Stomach (tissue), 8 donors: ENCODE measurements at regions not wholly inside any gene's neighbourhood (a gene's known extent, or its start where the extent isn't known, plus 50 kb on each side); places are given as distances from the start of the nearest gene placed in this dataset.
A peak's percentile ranks its signal among the peaks of the same experiment; 100 is the strongest.

ENCODE experiments used
- DNase-seq, 2 donors: peaks; one replicate each; pipeline versions ENCODE4 v3.0.0 to v3.0.0-alpha.2; 2013 to 2019
- H3K27ac ChIP-seq, 5 donors: fragments of 200-600 bp in 4 of 5; sonication (generic) in 4 of 5; one replicate each; pipeline ENCODE4 v1.5.1; 2013 to 2019; ENCODE audit warnings: mild to moderate bottlenecking in 1 of 5, moderate library complexity in 1 of 5
- H3K27me3 ChIP-seq, 3 donors: fragments of 200-600 bp; sonication (generic); one replicate each; pipeline ENCODE4 v1.5.1; 2017 to 2019; ENCODE audit warnings: mixed run types in 1 of 3
- H3K36me3 ChIP-seq, 4 donors: fragments of 200-600 bp; sonication (generic); 1 replicate in 3 of 4; 2 replicates in 1 of 4; pipeline ENCODE4 v1.5.1; 2016 to 2019
- H3K4me1 ChIP-seq, 4 donors: fragments of 200-600 bp; sonication (generic); one replicate each; pipeline ENCODE4 v1.5.1; 2016 to 2019
- H3K4me3 ChIP-seq, 4 donors: fragments of 200-600 bp; sonication (generic) in 3 of 4; one replicate each; pipeline ENCODE4 v1.5.1; 2016 to 2019; ENCODE audit warnings: mild to moderate bottlenecking in 1 of 4
- H3K9me3 ChIP-seq, 4 donors: fragments of 200-600 bp; sonication (generic); one replicate each; pipeline ENCODE4 v1.5.1; 2016 to 2019
- CTCF ChIP-seq, 7 experiments: fragments of 450-650 bp in 4 of 7; fragments of 200-600 bp in 3 of 7; sonication (generic) in 3 of 7; IDR thresholded peaks; one replicate each; pipeline ENCODE4 v1.5.1; 2016 to 2019; ENCODE audit warnings: antibody characterized with exemption in 7 of 7, control low read depth in 2 of 7, mild to moderate bottlenecking in 1 of 7
- EP300 ChIP-seq: sonication (generic); formaldehyde crosslinking; IDR thresholded peaks from one replicate; pipeline ENCODE4 v1.6.1; 2017; ENCODE audit warnings: antibody characterized with exemption
- POLR2A ChIP-seq, 4 donors: fragments of 450-650 bp; IDR thresholded peaks; one replicate each; pipeline ENCODE4 v1.6.1; 2016; ENCODE audit warnings: antibody characterized with exemption in 4 of 4, control low read depth in 2 of 4, mild to moderate bottlenecking in 1 of 4, moderate library complexity in 1 of 4
- POLR2AphosphoS5 ChIP-seq, 3 donors: sonication (generic); formaldehyde crosslinking; IDR thresholded peaks; one replicate each; pipeline ENCODE4 v1.6.1; 2016; ENCODE audit warnings: antibody characterized with exemption in 3 of 3
- WGBS, 5 donors: extraction: QIAGEN DNeasy Blood & Tissue Kit in 3 of 5; methylation state at CpG; one replicate each; pipeline versions ENCODE4 v1.1.5 to v1.1.7; 2013 to 2018; 5-methylcytosine and 5-hydroxymethylcytosine counted together
- intact Hi-C: fragments of 100-400 bp; cut with DNase I; formaldehyde crosslinking; loops from one replicate; pipeline ENCODE4 v1.15.1; 2023; ENCODE audit warnings: low total_unique reads
- donor health status: healthy with polysubstance abuse.
- donor health status: Bipolar disorder and iron deficiency.
- donor health status: healthy.

- intact Hi-C loops, result no loop called here
- H3K9me3 ChIP-seq, result no peaks in the 10 kb centered on the region
- no peak overlapping the region for H3K27ac ChIP-seq
- 64 to 87% (median 77%) methylated on average over 5 of the region's 5 CpGs for WGBS, 5 donors
- no peak for DNase-seq
- no peak for TF ChIP-seq CTCF (IDR thresholded peaks at IDR 0.05)
- TF ChIP-seq POLR2A (IDR thresholded peaks at IDR 0.05), result no peak
- TF ChIP-seq EP300, result no peak
- TF ChIP-seq POLR2AphosphoS5 (IDR thresholded peaks at IDR 0.05), result no peak
- no peaks in the 10 kb centered on the region for H3K36me3 ChIP-seq
- peaks cover 0 to 24% (median 19%) of the 10 kb centered on the region in 4 donors for H3K4me1 ChIP-seq
- no peak overlapping the region for H3K4me3 ChIP-seq
- no peaks in the 10 kb centered on the region for H3K27me3 ChIP-seq
These were observed 98.1 kb downstream of the PSMG1 start for GRCh38 chr21:39084979-39085729.

- intact Hi-C loops, result no loop called here
- TF ChIP-seq EP300 (no peak), POLR2AphosphoS5 (IDR thresholded peaks at IDR 0.05) (no peak), CTCF (IDR thresholded peaks at IDR 0.05) (no peak), POLR2A (IDR thresholded peaks at IDR 0.05) (no peak)
- peaks cover 0 to 24% (median 19%) of the 10 kb centered on the region in 4 donors for H3K4me1 ChIP-seq
- no peak overlapping the region for H3K4me3 ChIP-seq
- H3K27me3 ChIP-seq, result no peaks in the 10 kb centered on the region
- no peaks in the 10 kb centered on the region for H3K36me3 ChIP-seq
- no peaks in the 10 kb centered on the region for H3K9me3 ChIP-seq
- no peak for DNase-seq
- H3K27ac ChIP-seq, result peak overlapping the region in 2 of 5 donors; percentile 60 to 72
- 67 to 83% (median 73%) methylated on average over 4 of the region's 4 CpGs for WGBS, 5 donors
These were observed 99.2 kb downstream of the PSMG1 start for GRCh38 chr21:39084073-39084472.

GRCh38 chr21:39083377-39084008, 99.8 kb downstream of the PSMG1 start:
- Histone ChIP-seq H3K4me3 (peak overlapping the region in 1 of 4 donors; percentile 29), H3K9me3 (no peaks in the 10 kb centered on the region), H3K27me3 (no peaks in the 10 kb centered on the region), H3K4me1 (peaks cover 0 to 24% (median 19%) of the 10 kb centered on the region in 4 donors), H3K36me3 (no peaks in the 10 kb centered on the region), H3K27ac (peak overlapping the region; percentile 49 to 80 (median 54))
- TF ChIP-seq EP300 (no peak), POLR2AphosphoS5 (IDR thresholded peaks at IDR 0.05) (peak in 1 of 3 donors; percentile 8), CTCF (IDR thresholded peaks at IDR 0.05) (no peak), POLR2A (IDR thresholded peaks at IDR 0.05) (no peak)
- 31 to 60% (median 41%) methylated on average over 10 to 11 of the region's 11 CpGs for WGBS, 5 donors
- intact Hi-C loops, result no loop called here
- peak; percentile 41 to 67 for DNase-seq

GRCh38 chr21:39082656-39083376, 100.4 kb downstream of the PSMG1 start:
- Histone ChIP-seq H3K4me3 (peak overlapping the region in 1 of 4 donors; percentile 29), H3K9me3 (no peaks in the 10 kb centered on the region), H3K27me3 (no peaks in the 10 kb centered on the region), H3K36me3 (no peaks in the 10 kb centered on the region), H3K4me1 (peaks cover 0 to 24% (median 19%) of the 10 kb centered on the region in 4 donors), H3K27ac (peak overlapping the region; percentile 49 to 80 (median 54))
- peak; percentile 60 to 62 for DNase-seq
- TF ChIP-seq EP300, result no peak
- no peak for TF ChIP-seq POLR2A (IDR thresholded peaks at IDR 0.05)
- TF ChIP-seq CTCF (IDR thresholded peaks at IDR 0.05), result no peak
- TF ChIP-seq POLR2AphosphoS5 (IDR thresholded peaks at IDR 0.05), result no peak
- 15 to 50% (median 37%) methylated on average over 16 to 24 of the region's 24 CpGs for WGBS, 5 donors
- intact Hi-C loops, result no loop called here
